ENCODE measurements at regions not wholly inside any gene's neighbourhood (a gene's known extent, or its start where the extent isn't known, plus 50 kb on each side); places are given as distances from the start of the nearest gene placed in this dataset.
"Not testable (repeated sequence)": the region's sequence is repeated elsewhere in the genome, so short reads cannot be mapped to it uniquely, and the experiment has no call there.

- not testable (repeated sequence) for DNase-seq
These were observed 56.2 kb upstream of the CCZ1B start for GRCh38 chr7:6882321-6882721.

DNA sequence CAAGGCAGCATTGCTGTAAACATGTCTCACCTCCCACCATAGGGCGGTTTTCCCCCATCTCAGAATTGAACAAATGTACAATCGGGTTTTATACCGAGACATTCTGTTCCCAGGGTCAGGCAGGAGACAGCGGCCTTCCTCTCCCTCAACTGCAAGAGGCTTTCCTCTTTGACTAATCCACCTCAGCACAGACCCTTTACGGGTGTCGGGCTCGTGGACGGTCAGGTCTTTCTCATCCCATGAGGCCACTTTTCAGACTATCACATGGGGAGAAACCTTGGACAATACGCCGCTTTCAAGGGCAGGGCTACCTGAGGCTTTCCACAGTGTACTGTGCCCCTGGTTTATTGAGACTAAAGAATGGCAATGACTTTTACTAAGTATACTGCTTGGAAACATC is 57.7 kb upstream of the CCZ1B start:
- DNase-seq, result not testable (repeated sequence)

DNA sequence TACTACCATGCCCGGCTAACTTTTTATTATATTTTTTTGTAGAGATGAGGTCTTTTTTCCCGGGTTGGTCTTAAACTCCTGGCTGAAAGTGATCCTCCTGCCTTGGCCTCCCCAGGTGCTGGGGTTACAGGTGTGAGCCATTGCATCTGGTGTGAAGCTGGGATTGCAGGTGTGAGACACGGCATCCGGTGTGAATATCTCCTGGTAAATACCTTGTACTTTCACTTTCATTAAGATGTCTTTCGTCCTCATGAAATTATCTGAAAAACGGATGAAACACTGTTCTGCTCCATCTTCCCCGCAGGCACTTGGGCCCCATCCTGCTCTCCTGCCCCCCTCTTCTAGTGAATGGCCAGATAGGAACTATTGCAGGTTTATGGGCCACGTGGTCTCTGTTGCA is 60.1 kb upstream of the CCZ1B start:
- no peak for DNase-seq

- not testable (repeated sequence) for DNase-seq
These were observed 62.4 kb upstream of the CCZ1B start for GRCh38 chr7:6888267-6889045.

GRCh38 chr7:6889252-6889812 is 63.3 kb upstream of the CCZ1B start:
- no peak for DNase-seq

GRCh38 chr7:6902097-6902518 is 76.0 kb upstream of the CCZ1B start:
- DNase-seq, result not testable (repeated sequence)

DNA sequence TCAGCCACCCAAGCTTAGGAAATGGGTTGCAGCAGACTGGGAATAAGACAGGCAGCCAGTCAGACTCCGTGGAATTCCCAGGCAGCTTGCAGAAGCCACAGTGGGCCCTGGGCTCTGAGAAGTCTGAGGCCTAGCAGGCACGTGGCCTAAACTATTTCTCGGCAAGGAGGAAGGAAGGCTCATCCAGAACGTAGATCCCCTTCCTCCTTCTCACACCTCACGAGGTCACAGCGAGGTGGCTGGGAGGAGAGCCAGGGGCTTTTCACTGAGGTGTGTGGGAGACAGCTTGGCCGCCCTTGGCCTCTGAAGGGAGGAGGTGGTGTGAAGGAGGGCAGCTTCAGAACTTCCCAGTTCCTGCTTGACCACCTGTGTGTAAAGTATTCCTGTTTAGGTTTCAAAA is 77.2 kb upstream of the CCZ1B start:
- not testable (repeated sequence) for DNase-seq

GRCh38 chr7:6903792-6904191 is 77.7 kb upstream of the CCZ1B start:
- DNase-seq, result not testable (repeated sequence)

DNA sequence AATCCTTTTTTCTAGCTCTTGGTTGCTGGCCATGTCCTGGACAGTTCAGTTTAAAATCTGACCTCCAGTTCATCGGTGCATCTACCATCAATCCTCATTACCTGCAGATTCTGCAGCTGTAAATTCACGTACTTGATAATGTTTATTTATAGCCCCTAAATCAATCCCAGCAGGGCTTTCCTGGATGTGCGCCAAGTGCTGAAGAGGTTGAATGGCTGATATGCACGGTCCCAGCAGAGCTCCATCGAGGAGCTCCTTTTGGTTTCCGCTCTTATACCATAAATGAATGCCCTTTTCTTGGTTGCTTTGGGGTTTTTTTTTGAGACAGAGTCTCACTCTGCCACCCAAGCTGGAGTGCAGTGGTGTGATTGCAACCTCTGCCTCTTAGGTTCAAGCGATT is 91.2 kb upstream of the CCZ1B start:
- no peak for DNase-seq

- DNase-seq, result not testable (repeated sequence)
These were observed 93.1 kb upstream of the CCZ1B start for GRCh38 chr7:6919169-6919568.

DNA sequence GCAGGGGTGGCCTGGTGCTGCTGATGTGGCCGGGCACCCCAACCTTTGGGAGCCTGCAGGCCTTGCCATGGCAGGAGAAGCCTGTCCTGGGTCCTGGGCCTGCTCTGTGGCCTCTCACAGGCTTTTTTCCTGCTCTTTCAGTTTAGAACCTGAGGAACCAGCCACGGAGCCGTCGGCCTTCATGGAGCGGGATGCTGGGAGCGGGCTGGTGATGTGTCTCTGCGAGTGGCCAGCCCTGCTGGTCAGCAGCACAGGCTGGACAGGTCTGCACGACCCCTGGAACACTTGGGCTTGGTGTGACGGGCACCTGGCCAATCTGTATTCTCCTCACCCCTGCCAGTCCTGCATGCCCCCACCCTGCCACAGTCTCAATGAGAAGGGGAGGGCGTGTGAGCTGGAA is 98.4 kb upstream of the CCZ1B start:
- DNase-seq, result not testable (repeated sequence)

DNA sequence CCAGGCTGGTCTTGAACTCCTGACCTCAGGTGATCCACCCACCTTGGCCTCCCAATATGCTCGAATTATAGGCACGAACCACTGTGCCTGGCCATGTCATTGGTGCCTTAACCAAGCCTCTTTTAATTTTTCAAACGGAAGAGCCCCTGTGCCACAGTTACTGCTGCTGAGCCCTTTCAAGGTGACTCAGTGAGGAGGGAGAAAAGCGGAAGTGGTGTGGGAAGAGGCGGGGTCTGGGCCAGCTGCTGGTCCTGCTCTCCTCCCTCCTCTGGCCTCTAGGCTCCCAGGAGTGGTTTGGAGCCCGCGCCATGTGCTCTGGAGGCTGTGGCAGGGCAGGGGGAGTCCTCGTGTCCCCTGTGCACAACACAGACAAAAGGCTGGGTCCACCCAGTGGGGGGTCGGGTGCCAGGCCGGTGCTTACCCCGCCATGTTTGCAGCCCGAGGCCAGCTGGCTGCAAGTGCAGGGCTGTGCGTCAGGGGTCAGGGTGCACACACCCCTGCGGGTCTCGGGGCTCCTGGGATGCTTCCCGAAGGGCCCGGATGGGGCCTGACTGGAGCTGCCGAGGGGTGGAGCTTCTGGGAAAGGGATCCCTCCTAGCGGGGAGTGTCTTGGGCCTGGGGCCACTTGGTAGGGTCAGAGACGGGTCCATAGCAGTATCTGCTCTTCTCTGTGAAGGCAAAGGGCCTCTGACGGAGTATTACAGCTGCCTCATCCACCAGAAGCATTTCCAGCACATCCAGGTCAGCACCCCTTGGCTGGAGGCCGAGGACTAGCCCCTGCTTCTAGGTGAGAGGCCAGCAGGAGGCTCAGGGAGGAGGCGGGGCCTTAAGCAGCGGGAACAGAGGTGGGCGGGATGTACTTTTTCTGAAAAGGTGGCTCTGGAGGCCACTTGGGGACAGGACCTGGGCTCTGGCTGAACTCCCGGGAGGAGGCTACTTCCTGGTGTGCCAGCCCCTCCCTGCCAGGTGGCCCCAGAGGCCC is 100.4 kb upstream of the CCZ1B start:
- DNase-seq, result not testable (repeated sequence)

DNA sequence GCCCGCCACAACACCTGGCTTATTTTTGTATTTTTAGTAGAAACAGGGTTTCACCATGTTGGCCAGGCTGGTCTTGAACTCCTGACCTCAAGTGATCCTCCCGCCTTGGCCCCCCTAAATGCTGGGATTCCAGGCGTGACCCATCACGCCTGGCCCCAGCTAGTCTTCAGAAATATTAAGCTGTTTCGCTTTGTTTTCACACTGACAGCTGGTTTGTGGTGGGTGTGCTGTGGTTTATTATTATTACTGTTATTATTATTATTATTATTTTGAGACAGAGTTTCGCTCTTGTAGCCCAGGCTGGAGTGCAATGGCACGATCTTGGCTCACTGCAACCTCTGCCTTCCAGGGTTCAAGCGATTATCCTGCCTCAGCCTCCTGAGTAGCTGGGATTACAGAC is 101.6 kb upstream of the CCZ1B start:
- DNase-seq, result not testable (repeated sequence)

DNA sequence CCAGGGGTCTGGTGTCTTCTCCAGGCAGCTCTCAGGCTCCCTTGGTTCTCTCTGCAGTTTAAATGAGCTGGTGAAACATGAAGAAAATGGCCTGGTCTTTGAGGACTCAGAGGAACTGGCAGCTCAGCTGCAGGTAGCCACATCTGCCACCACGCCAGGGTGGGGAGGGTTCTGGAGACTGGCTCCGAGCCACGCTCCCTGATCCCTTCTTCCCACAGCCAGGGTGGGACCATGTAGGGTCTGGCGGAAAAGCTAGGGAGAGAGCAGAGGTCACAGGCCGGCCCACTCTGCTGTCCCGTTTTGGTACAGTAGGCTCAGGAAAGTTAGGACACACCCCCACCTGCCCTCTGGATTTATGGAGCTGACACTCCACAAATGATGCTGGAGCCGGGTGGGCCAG is 103.5 kb upstream of the CCZ1B start:
- DNase-seq, result not testable (repeated sequence)

GRCh38 chr7:6930081-6930635 is 104.1 kb upstream of the CCZ1B start:
- DNase-seq, result not testable (repeated sequence)

GRCh38 chr7:6930787-6931186 is 104.7 kb upstream of the CCZ1B start:
- DNase-seq, result not testable (repeated sequence)

- not testable (repeated sequence) for DNase-seq
These were observed 105.4 kb upstream of the CCZ1B start for GRCh38 chr7:6931456-6931855.

DNA sequence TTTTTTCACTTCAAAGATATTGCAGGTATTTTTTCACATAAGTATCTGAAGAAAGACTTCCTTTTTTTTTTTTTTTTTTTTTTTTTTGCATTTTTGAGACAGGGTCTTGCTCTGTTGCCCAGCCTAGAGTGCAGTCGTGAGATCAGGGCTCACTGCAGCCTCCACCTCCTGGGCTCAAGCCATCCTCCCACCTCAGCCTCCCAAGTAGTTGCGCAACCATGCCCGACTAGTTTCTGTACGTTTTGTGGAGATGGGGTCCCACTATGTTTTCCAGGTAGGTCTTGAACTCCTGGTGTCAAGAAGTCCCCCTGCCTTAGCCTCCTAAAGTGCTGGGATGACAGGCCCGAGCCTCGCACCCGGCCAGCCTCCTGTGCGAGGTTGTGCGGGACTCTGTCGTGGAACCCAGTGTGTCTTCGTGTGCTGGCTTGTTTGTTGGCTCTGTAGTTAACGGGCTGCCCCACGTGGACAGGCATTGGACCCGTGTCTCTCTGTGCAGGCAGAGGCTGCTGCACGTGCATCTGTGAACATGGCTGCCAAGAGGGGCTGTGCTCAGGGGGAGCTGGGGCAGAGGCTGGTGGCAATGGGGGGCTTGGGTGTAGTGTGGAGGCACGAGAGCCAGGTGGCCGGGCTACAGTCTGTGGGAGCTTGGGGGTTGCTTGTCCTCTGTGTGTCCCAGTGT is 108.0 kb upstream of the CCZ1B start:
- DNase-seq, result not testable (repeated sequence)

DNA sequence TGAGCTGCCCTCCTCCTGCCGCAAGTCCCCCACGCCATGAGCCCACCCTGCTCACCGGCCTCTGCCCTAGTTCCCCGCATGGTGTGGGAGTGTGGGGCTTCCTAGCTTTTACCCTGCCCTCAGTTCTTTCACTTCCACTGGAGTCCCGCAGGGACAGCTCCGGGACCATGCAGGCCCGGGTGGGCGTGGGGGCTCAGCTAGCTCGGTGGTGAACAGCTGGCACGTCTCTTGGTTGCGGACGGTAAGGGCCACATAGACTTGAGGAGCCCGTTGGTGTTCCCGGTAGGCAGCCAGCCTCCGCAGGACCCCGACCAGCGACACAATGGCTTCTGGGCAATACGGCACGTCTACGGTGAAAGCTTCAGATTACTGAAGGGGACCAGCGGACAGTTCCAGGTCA is 108.9 kb upstream of the CCZ1B start:
- DNase-seq, result no peak

DNA sequence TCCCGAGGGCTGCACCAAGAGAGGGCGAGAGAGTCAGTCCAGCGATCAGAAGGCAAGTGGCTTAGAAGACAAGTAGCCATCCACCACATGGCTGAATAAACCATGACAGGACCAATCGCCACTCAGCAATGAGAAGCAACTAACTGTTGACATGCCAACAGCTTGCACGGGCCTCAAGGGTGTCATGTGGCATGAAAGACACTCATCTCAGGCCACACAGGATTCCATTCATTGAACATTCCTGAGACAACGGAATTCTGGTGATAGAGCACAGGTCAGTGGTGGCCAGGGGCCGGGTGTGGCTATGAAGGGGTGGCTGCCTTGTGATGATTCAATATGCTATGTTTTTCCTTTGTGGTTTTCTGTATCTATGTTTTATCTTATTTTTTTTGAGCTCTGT is 110.6 kb upstream of the CCZ1B start:
- DNase-seq, result not testable (repeated sequence)

- DNase-seq, result not testable (repeated sequence)
These were observed 111.7 kb upstream of the CCZ1B start for GRCh38 chr7:6937746-6938145.

- DNase-seq, result not testable (repeated sequence)
These were observed 112.2 kb upstream of the CCZ1B start for GRCh38 chr7:6938284-6938683.
